HG03378 (cell line): ENCODE measurements at regions not wholly inside any gene's neighbourhood (a gene's known extent, or its start where the extent isn't known, plus 50 kb on each side); places are given as distances from the start of the nearest gene placed in this dataset.
"Not testable (repeated sequence)": the region's sequence is repeated elsewhere in the genome, so short reads cannot be mapped to it uniquely, and the experiment has no call there.

ENCODE experiments used
- ATAC-seq: cut with Tn5 transposase; IDR thresholded peaks from one replicate; pipeline ENCODE4 v1.9.1; 2021; ENCODE audit warnings: mild to moderate bottlenecking, moderate library complexity; ENCODE audit not compliant: unreplicated experiment

DNA sequence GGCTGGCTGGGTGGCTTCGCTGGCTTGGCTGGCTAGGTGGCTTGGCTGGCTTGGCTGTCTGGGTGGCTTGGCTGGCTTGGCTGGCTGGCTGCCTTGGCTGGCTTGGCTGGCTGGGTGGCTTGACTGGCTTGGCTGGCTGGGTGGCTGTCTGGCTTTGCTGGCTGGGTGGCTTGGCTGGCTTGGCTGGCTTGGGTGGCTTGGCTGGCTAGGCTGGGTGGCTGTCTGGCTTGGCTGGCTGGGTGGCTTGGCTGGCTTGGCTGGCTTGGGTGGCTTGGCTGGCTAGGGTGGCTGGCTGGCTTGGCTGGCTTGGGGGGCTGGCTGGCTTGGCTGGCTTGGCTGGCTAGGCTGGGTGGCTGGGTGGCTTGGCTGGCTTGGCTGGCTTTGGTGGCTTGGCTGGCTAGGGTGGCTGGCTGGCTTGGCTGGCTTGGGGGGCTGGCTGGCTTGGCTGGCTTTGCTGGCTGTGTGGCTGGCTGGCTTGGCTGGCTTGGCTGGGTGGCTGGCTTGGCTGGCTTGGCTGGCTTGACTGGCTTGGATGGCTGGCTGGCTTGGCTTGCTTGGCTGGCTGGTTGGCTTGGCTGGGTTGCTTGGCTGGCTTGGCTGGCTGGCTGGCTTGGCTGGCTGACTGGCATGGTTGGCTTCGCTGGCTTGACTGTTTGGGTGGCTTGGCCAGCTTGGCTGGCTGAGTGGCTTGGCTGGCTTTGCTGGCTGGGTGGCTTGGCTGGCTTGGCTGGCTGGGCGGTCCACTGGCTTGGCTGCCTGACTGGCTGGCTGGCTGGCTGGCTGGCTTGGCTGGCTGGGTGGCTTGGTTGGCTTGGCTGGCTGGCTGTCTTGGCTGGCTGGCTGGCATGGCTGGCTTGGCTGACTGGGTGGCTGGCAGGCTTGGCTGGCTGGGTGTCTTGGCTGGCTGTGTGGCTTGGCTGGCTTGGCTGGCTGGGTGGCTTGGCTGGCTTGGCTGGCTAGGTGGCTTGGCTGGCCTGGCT, 436.3 kb downstream of the GOLGA6L6 start:
- not testable (repeated sequence) for ATAC-seq

- not testable (repeated sequence) for ATAC-seq
Observed at GRCh38 chr15:20104551-20104950, 437.0 kb downstream of the GOLGA6L6 start.

DNA sequence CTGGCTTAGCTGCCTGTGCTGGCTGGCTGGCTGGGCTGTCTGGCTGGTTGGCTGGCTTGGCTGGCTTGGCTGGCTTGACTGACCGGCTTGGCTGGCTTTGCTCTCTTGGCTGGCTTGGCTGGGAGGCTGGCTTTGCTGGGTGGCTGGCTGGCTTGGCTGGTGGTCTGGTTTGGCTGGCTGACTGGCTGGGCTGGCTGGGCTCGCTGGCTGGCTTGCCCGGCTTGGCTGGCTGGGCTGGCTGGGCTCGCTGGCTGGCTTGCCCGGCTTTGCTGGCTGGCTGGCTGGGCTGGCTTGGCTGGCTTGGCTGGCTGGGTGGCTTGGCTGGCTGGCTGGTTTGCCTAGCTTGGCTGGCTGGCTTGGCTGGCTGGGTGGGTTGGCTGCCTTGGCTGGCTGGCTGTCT, 438.7 kb downstream of the GOLGA6L6 start:
- ATAC-seq, result not testable (repeated sequence)

DNA sequence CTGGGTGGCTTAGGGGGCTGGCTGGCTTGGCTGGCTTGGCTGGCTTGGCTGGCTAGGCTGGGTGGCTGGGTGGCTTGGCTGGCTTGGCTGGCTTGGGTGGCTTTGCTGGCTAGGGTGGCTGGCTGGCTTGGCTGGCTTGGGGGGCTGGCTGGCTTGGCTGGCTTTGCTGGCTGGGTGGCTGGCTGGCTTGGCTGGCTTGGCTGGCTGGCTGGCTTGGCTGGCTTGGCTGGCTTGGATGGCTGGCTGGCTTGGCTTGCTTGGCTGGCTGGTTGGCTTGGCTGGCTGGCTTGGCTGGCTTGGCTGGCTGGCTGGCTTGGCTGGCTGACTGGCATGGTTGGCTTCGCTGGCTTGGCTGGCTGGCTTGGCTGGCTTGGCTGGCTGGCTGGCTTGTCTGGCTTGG, 439.4 kb downstream of the GOLGA6L6 start:
- ATAC-seq, result not testable (repeated sequence)

GRCh38 chr15:20101281-20101680, 440.3 kb downstream of the GOLGA6L6 start:
- ATAC-seq, result not testable (repeated sequence)

- ATAC-seq, result not testable (repeated sequence)
Observed at GRCh38 chr15:20100604-20101270, 440.9 kb downstream of the GOLGA6L6 start.

DNA sequence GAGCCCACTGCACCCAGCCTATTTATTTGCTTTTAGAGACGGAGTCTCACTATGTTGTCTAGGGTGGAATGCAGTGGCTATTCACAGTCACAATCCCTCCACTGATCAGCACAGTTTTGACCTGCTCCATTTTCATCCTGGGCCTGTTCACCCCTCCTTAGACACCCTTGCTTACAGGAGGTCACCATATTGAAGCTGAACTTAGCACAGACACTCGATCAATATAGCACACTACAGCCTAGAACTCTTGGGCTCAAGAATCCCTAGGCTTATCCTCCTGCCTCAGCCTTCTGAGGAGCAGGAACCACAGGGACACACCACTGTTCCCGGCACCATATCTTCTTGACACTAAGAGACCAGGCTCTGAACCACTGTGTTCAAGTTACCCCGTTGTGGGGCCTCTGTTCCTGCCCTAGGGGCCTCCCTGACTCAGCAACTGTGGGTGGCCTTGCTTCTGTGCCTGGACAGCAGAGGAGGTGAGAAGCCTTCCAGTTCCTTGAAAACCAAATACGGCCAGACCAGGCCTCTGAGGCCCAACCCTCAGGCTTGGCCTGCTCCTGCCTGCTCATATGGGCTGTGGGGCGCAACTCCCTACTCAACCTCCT, 445.8 kb downstream of the GOLGA6L6 start:
- ATAC-seq, result not testable (repeated sequence)

GRCh38 chr15:20089541-20089940, 452.1 kb downstream of the GOLGA6L6 start:
- not testable (repeated sequence) for ATAC-seq

DNA sequence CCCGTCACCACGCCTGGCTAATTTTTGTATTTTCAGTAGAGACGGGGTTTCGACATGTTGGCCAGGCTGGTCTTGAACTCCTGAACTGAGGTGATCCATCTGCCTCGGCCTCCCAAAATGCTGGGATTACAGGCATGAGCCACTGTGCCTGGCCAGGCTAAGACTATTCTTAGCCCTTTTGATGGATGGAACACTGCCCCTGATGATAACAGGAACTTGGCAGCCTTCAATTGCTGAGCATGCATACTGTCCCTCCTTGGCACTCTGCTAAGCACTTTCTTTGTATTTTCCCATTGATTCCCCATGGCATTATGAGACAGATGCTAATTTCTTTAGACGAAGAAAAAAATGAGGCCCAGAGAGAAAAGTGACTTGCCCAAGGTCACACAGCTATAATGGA, 457.6 kb downstream of the GOLGA6L6 start:
- not testable (repeated sequence) for ATAC-seq

DNA sequence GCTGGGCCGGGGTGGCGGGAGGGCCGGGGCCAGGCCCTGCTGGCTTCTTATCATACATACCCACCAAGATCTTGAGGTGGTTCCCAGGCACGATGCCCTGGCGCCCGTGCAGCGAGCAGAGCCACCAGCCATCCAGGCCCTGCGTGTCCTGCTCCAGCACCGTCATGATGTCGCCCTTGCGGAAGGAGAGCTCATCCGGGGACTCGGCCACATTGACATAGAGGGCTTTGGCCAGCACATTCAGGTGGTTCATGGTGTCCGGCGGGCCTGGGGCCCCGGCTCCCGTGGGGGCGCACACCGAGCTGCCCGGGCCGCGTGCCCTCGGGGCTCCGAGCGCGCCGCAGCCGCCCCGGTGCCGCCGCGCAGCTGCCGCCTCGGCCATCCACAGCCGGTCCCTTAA, 467.5 kb downstream of the GOLGA6L6 start:
- ATAC-seq, result not testable (repeated sequence)

DNA sequence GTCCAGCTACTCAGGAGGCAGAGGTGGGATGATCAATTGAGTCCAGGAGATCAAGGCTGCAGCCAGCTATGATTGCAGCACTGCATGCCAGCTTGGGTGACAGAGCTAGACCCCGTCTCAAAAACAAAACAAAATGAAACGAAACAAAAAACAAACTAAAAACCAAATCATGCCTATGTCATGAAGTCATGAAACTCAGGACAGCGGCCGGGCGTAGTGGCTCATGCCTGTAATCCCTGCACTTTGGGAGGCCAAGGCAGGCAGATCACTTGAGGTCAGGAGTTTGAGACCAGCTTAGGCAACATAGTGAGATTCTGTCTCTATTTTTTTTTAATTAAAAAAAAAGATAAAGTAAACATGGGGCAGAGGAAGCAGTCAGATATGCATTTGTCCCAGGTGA, 472.6 kb downstream of the GOLGA6L6 start:
- ATAC-seq, result not testable (repeated sequence)

DNA sequence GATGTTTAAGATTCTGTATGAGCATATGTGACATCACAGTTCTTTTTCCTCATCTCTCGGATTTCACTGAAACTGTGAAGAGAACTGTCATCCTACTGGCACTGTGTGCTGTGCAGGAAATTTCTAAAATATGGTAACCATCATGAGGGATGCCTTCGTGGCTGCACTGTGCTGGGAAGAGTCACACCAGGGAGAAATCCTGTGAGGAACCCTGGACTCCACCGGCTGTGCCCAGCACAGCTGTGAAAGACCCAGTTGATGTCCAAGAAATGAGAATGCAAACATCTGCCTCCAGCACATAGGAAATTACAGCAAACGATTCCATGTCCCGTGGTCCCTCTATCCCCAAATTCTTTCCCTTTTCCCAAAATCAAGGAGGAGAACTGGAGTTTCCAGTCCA, 475.4 kb downstream of the GOLGA6L6 start:
- ATAC-seq, result not testable (repeated sequence)

DNA sequence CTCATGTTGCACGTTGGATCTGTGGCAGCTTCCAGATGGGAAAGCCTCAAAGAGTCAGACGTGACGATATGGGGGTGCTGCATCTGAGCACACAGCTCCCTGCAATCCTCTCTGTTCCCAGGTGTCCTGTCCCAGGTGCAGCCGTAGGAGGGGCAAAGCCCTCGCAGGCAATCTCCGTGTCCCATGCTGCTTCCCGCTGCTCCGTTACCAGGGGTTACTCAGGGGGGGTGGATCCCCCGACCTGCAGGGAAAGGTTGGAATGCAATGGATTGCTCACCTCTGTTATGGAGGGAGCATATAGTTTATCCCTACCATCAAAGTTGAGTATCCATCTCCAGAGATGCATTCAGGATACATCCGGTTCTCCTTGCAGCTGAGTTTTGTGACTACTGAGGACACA, 476.1 kb downstream of the GOLGA6L6 start:
- not testable (repeated sequence) for ATAC-seq

- ATAC-seq, result not testable (repeated sequence)
Observed at GRCh38 chr15:20063167-20063566, 478.4 kb downstream of the GOLGA6L6 start.

GRCh38 chr15:20060838-20061237, 480.8 kb downstream of the GOLGA6L6 start:
- not testable (repeated sequence) for ATAC-seq

DNA sequence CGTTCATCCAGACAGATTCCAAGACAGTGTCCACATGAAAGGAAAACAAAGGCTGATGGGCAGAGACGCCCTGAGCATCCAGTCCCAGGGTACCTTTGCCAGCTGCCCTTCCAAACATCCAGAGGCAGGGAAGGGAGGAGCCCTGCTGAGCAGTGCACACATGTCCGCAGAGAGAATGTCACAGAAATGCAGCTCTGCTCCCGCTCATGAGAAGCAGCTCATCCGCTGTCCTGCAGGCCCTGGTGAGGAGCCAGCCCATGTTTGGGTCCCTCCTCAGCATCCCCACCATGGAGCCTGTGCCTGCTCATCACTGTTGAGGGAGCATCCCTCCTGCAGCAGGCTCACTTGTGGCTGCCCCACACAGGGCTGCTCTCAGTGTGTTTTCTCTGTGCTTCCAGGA, 484.7 kb downstream of the GOLGA6L6 start:
- ATAC-seq, result not testable (repeated sequence)

DNA sequence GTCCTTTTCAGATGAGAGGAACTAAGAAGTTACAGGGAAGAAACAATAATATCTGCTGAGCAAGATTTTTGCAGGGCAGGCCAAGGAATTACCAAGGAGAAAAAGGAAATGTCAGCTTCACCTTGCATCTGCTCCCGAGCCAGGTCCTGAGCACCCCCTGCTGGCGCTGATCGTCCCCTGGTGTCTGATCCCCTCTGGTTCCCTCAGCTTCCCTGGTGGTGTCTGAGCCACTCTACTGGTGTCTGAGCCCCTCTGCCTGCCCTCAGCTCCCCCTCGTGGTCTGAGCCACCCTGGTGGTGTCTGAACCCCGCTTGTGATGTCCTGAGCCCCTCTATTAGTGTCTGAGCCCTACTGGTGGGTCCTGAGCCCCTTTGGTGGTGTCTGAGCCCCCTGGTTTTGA, 485.7 kb downstream of the GOLGA6L6 start:
- not testable (repeated sequence) for ATAC-seq

GRCh38 chr15:20048189-20048588, 493.4 kb downstream of the GOLGA6L6 start:
- ATAC-seq, result not testable (repeated sequence)

GRCh38 chr15:20045165-20045564, 496.4 kb downstream of the GOLGA6L6 start:
- not testable (repeated sequence) for ATAC-seq

GRCh38 chr15:20040691-20041090, 500.9 kb downstream of the GOLGA6L6 start:
- ATAC-seq, result not testable (repeated sequence)

GRCh38 chr15:20025040-20025439, 516.6 kb downstream of the GOLGA6L6 start:
- not testable (repeated sequence) for ATAC-seq
